ENCODE measurements at regions not wholly inside any gene's neighbourhood (a gene's known extent, or its start where the extent isn't known, plus 50 kb on each side); places are given as distances from the start of the nearest gene placed in this dataset.

- TF ChIP-seq ZNF280D (CRISPR knock-in tag; IDR thresholded peaks at IDR 0.05), result no peak
Measured at GRCh38 chr3:127108796-127109195, 84.1 kb upstream of the PRR23E start (continued).

GRCh38 chr3:127110982-127111693 lies 81.8 kb upstream of the PRR23E start:
- Histone ChIP-seq H3K36me3 (replicated peaks in 1 of 2; ENCODE audit: control insufficient read depth in 1 of 2, insufficient read depth in 2 of 2, low read length in 2 of 2) (no peaks in the 10 kb centered on the region), H3K9me3 (ENCODE audit: low read length) (peaks cover 19% of the 10 kb centered on the region), H3K4me3 (replicated peaks in 1 of 3; ENCODE audit: insufficient read depth in 1 of 3, low read depth in 2 of 3, low read length in 3 of 3) (no peak overlapping the region), H3K4me1 (ENCODE audit: insufficient read depth, low read length) (peaks cover 38% of the 10 kb centered on the region), H3K9ac (ENCODE audit: insufficient read depth, low read depth, low read length) (no peak overlapping the region), H2AFZ (ENCODE audit: low read length) (no peak overlapping the region), H4K20me1 (ENCODE audit: insufficient read depth, low read length) (peaks cover 3% of the 10 kb centered on the region; the same call in 1 of the 2 replicates), H3K27ac (ENCODE audit: extremely low read length, insufficient read depth, low read length) (no peak overlapping the region), H3K4me2 (ENCODE audit: low read depth, low read length) (no peak overlapping the region), H3K27me3 (ENCODE audit: control insufficient read depth in 1 of 2, insufficient read depth in 2 of 2, low read length in 2 of 2) (peaks cover 6 to 51% of the 10 kb centered on the region in 2 experiments), H3K79me2 (ENCODE audit: insufficient read depth, low read length) (no peaks in the 10 kb centered on the region)
- 44% methylated on average over 3 of the region's 3 CpGs for WGBS (ENCODE audit: low lambda C conversion rate)
- POLR2A ChIA-PET, result no interaction called here
- ATAC-seq (no peak), FAIRE-seq (no peak), DNase-seq (ENCODE audit: low spot score) (no peak)
- intact Hi-C loops (cut with micrococcal nuclease; ENCODE audit: unreplicated experiment), result no loop called here
- in situ Hi-C loops (cut with HindIII; ENCODE audit: extremely low pct_ligation_motif_present, low pct_unique_long_range_greater_than_20kb), result no loop called here
- CTCF ChIA-PET (ENCODE audit: low intra/inter-chr PET ratio, low total read pairs), result no interaction called here
- BruUV-seq (replicated peaks), result no TSS peak
- TF ChIP-seq ZNF891 (CRISPR knock-in tag; IDR thresholded peaks at IDR 0.05) (no peak), ZBTB3 (CRISPR knock-in tag; IDR thresholded peaks at IDR 0.05; ENCODE audit: borderline replicate concordance, low read depth) (no peak), ESRRA (CRISPR knock-in tag; IDR thresholded peaks at IDR 0.05; ENCODE audit: low read depth) (no peak), NFKBIZ (CRISPR knock-in tag; IDR thresholded peaks at IDR 0.05) (no peak), ZNF230 (CRISPR knock-in tag; IDR thresholded peaks at IDR 0.05) (no peak), MBD4 (IDR thresholded peaks at IDR 0.05; ENCODE audit: borderline replicate concordance, low read length) (no peak), ARNTL (CRISPR knock-in tag; IDR thresholded peaks at IDR 0.05) (no peak), PAXIP1 (CRISPR knock-in tag; conservative IDR thresholded peaks at IDR 0.05) (no peak), ZNF17 (CRISPR knock-in tag; IDR thresholded peaks at IDR 0.05) (no peak), ARID2 (CRISPR knock-in tag; IDR thresholded peaks at IDR 0.05; ENCODE audit: borderline replicate concordance) (no peak), TMF1 (CRISPR knock-in tag; IDR thresholded peaks at IDR 0.05; ENCODE audit: low read depth) (no peak)
